ENCODE measurements at regions not wholly inside any gene's neighbourhood (a gene's known extent, or its start where the extent isn't known, plus 50 kb on each side); places are given as distances from the start of the nearest gene placed in this dataset.

DNA sequence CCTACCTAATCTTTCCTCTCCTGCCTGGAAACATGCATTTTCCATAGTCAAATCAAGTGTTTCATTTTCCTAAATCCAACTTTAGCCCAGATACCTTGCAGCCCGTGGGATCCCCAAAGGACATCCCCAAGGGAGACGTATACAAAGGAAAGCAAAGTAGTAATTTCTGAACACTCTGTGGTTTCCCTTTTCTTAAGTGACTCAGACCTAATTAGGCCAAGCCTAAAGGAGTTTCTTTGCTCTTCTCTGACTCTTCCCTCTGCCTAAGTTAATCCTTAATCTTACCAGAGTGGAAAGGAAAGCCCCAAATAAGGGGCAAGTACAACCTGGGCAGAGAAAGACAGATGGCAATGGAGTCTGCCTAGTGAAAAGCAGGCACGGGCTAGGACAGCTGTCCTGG is 250.3 kb downstream of the SPTSSA start:
- ChIA-PET POLR2A (no interaction called here), CTCF (no interaction called here)
- Histone ChIP-seq H3K4me1 (no peaks in the 10 kb centered on the region), H3K4me3 (no peak overlapping the region), H3K27ac (no peak overlapping the region), H3K4me2 (no peak overlapping the region), H3K9me3 (no peaks in the 10 kb centered on the region)
- TF ChIP-seq NFE2L2 (conservative IDR thresholded peaks at IDR 0.05; ENCODE audit: low read length): no peak
- TF ChIP-seq, protein P1, sequence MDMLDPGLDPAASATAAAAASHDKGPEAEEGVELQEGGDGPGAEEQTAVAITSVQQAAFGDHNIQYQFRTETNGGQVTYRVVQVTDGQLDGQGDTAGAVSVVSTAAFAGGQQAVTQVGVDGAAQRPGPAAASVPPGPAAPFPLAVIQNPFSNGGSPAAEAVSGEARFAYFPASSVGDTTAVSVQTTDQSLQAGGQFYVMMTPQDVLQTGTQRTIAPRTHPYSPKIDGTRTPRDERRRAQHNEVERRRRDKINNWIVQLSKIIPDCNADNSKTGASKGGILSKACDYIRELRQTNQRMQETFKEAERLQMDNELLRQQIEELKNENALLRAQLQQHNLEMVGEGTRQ (IDR thresholded peaks at IDR 0.05): no peak
- 32% methylated on average over 3 of the region's 3 CpGs for WGBS (ENCODE audit: missing lambda C conversion rate)
- DNase-seq (ENCODE audit: low read depth in 1 of 2, low spot score in 1 of 2): no peak
- no peak for FAIRE-seq
- ATAC-seq: no peak

DNA sequence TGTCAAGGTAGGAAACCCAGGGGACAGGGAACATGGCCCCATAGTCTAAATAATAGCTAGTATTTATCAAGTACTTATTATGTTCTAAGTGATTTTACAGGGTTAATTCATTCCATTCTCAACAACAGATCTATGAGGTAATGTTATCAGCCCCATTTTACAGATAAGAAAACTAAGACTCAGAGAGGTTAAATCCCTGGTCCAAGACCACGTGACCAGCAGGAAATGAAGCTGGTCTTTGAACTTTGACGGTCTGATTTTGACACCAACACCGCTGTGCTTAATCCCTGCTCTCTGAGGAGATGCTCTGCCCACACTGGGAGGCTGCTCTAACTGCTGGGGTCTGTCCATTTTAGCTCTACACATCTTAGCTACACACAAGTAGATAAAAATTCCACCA is 253.5 kb downstream of the SPTSSA start:
- H3K4me1 ChIP-seq: peaks cover 1% of the 10 kb centered on the region; the same call in 1 of the 3 replicates
- no peaks in the 10 kb centered on the region for H3K9me3 ChIP-seq
- ChIA-PET POLR2A (no interaction called here), CTCF (interaction anchor here (1.0 to 1.2 kb wide), 2 partner anchors 12 to 370 kb away, joined by 3 read pairs; no protein-coding TSS in a partner anchor)
- 48% methylated on average over 3 of the region's 3 CpGs for WGBS (ENCODE audit: missing lambda C conversion rate)
- DNase-seq (ENCODE audit: low read depth in 1 of 2, low spot score in 1 of 2): no peak
- TF ChIP-seq CEBPB (IDR thresholded peaks at IDR 0.05) (no peak), FOSB (CRISPR knock-in tag; IDR thresholded peaks at IDR 0.05) (no peak), RAD21 (conservative IDR thresholded peaks at IDR 0.05 in 1 of 2, IDR thresholded peaks at IDR 0.05 in 1 of 2) (no peak), ZNF302 (CRISPR knock-in tag; IDR thresholded peaks at IDR 0.05) (no peak), CHD4 (IDR thresholded peaks at IDR 0.05; ENCODE audit: borderline replicate concordance) (no peak), EHF (CRISPR knock-in tag; IDR thresholded peaks at IDR 0.05) (no peak), MAZ (IDR thresholded peaks at IDR 0.05; ENCODE audit: borderline replicate concordance, low read depth, low read length) (no peak), HOXB5 (CRISPR knock-in tag; IDR thresholded peaks at IDR 0.05) (no peak), POLR2AphosphoS2 (conservative IDR thresholded peaks at IDR 0.05; ENCODE audit: low read length) (no peak)
- TF ChIP-seq, protein P2, sequence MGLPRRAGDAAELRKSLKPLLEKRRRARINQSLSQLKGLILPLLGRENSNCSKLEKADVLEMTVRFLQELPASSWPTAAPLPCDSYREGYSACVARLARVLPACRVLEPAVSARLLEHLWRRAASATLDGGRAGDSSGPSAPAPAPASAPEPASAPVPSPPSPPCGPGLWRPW (IDR thresholded peaks at IDR 0.05): no peak
- no peak overlapping the region for H3K27ac ChIP-seq
- no peak for ATAC-seq
- no peak for FAIRE-seq
- H3K4me2 ChIP-seq: no peak overlapping the region
- H3K4me3 ChIP-seq: no peak overlapping the region

DNA sequence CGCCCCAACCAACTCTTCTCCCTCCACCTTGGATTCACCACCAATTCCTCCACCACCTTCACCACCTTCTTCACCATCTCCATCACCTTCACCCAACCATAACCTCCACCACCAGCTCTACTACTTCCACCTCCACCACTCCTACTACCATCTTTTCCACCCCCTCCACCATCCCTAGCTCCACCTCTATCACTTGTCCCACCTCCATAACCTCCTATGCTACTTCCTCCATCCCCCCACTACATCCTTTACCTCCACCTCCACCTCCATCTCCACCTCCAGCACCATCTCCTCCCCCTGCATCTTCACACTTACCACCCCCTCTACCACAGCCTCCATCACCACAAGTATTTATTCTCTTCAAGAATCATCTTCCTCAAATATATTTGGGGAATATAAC is 254.9 kb upstream of the EGLN3 start:
- ChIA-PET POLR2A (no interaction called here), CTCF (no interaction called here)
- Histone ChIP-seq H3K4me3 (no peak overlapping the region), H3K4me1 (peaks cover 7% of the 10 kb centered on the region; the same call in 2 of the 3 replicates), H3K4me2 (no peak overlapping the region), H3K9me3 (no peaks in the 10 kb centered on the region), H3K27ac (no peak overlapping the region)
- ATAC-seq: no peak
- no peak for DNase-seq (ENCODE audit: low read depth in 1 of 2, low spot score in 1 of 2)
- WGBS (ENCODE audit: missing lambda C conversion rate): 81% methylated on average over 1 of the region's 1 CpG
- FAIRE-seq: no peak
- TF ChIP-seq FOSB (CRISPR knock-in tag; IDR thresholded peaks at IDR 0.05) (no peak), EHF (CRISPR knock-in tag; IDR thresholded peaks at IDR 0.05) (no peak), SMC3 (IDR thresholded peaks at IDR 0.05) (no peak), NR3C1 (IDR thresholded peaks at IDR 0.05) (no peak), JUNB (IDR thresholded peaks at IDR 0.05) (no peak), EHMT2 (IDR thresholded peaks at IDR 0.05; ENCODE audit: low read depth) (no peak), GATA3 (IDR thresholded peaks at IDR 0.05; ENCODE audit: borderline replicate concordance) (no peak), KDM1A (IDR thresholded peaks at IDR 0.05; ENCODE audit: low read depth) (no peak), CHD2 (IDR thresholded peaks at IDR 0.05; ENCODE audit: low read length, partially characterized antibody) (no peak), SREBF2 (IDR thresholded peaks at IDR 0.05) (no peak), ZNF302 (CRISPR knock-in tag; IDR thresholded peaks at IDR 0.05) (no peak), PHF8 (IDR thresholded peaks at IDR 0.05; ENCODE audit: borderline replicate concordance, low read depth) (no peak), RAD21 (conservative IDR thresholded peaks at IDR 0.05 in 1 of 2, IDR thresholded peaks at IDR 0.05 in 1 of 2) (no peak), BHLHE40 (IDR thresholded peaks at IDR 0.05; ENCODE audit: low read depth, low read length) (no peak), JUN (IDR thresholded peaks at IDR 0.05) (no peak), KDM5A (IDR thresholded peaks at IDR 0.05) (no peak), CEBPB (IDR thresholded peaks at IDR 0.05) (no peak), NFE2L2 (conservative IDR thresholded peaks at IDR 0.05; ENCODE audit: low read length) (no peak)
- TF ChIP-seq, protein P2 (IDR thresholded peaks at IDR 0.05): no peak
- TF ChIP-seq, protein P3, sequence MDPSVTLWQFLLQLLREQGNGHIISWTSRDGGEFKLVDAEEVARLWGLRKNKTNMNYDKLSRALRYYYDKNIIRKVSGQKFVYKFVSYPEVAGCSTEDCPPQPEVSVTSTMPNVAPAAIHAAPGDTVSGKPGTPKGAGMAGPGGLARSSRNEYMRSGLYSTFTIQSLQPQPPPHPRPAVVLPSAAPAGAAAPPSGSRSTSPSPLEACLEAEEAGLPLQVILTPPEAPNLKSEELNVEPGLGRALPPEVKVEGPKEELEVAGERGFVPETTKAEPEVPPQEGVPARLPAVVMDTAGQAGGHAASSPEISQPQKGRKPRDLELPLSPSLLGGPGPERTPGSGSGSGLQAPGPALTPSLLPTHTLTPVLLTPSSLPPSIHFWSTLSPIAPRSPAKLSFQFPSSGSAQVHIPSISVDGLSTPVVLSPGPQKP (IDR thresholded peaks at IDR 0.05; ENCODE audit: low read depth, low read length): no peak
